ENCODE measurements at regions not wholly inside any gene's neighbourhood (a gene's known extent, or its start where the extent isn't known, plus 50 kb on each side); places are given as distances from the start of the nearest gene placed in this dataset.

- no peak for TF ChIP-seq EZH2 (IDR thresholded peaks at IDR 0.05; ENCODE audit: borderline replicate concordance, low read depth, low read length, poor library complexity, severe bottlenecking)
- TF ChIP-seq, protein P1, sequence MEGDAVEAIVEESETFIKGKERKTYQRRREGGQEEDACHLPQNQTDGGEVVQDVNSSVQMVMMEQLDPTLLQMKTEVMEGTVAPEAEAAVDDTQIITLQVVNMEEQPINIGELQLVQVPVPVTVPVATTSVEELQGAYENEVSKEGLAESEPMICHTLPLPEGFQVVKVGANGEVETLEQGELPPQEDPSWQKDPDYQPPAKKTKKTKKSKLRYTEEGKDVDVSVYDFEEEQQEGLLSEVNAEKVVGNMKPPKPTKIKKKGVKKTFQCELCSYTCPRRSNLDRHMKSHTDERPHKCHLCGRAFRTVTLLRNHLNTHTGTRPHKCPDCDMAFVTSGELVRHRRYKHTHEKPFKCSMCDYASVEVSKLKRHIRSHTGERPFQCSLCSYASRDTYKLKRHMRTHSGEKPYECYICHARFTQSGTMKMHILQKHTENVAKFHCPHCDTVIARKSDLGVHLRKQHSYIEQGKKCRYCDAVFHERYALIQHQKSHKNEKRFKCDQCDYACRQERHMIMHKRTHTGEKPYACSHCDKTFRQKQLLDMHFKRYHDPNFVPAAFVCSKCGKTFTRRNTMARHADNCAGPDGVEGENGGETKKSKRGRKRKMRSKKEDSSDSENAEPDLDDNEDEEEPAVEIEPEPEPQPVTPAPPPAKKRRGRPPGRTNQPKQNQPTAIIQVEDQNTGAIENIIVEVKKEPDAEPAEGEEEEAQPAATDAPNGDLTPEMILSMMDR (conservative IDR thresholded peaks at IDR 0.05; ENCODE audit: low read depth, low read length), result no peak
Measured at GRCh38 chr11:15657264-15657663, 542.5 kb downstream of the INSC start.
